ENCODE measurements at regions not wholly inside any gene's neighbourhood (a gene's known extent, or its start where the extent isn't known, plus 50 kb on each side); places are given as distances from the start of the nearest gene placed in this dataset.

DNA sequence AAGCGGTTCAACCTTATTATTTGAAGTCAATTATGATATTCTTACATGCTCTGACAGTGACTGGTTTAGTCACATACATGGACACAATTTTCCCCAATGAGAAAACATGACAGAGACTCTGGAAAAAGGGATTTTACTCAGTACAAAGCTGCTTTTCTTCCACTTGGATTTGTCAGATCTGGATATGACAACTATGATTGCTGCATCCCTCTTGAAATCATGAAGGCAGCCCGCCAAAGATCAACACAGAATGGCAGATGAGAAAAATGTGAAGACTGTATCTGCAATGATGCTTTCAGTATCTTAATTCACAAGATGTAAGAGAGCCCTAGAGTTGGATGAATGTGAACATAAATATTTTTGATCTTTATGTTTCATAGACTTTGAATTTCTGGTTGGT lies 439.6 kb downstream of the CDH8 start:
- no peak for DNase-seq

- DNase-seq = no peak
These were observed 440.6 kb downstream of the CDH8 start for GRCh38 chr16:61595605-61596004.

DNA sequence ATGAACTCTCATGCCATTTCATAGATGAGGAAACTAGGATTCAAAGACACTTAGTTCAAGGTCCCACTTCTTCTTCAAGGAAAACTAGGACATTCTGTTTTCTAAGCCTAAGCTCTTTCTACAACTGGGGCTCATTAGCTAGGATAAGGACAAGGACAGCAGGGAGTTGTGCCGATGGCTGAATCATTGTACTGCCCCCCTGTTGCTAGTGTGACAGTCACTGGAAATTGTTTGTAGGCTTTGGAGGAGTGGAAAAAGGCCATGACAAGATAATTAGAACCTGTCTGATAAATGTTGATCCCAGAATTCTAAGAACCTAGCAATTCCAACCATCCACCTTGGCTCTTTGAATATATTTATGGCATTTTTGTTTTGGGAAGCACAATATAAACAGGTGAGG lies 445.7 kb downstream of the CDH8 start:
- no peak for DNase-seq

DNA sequence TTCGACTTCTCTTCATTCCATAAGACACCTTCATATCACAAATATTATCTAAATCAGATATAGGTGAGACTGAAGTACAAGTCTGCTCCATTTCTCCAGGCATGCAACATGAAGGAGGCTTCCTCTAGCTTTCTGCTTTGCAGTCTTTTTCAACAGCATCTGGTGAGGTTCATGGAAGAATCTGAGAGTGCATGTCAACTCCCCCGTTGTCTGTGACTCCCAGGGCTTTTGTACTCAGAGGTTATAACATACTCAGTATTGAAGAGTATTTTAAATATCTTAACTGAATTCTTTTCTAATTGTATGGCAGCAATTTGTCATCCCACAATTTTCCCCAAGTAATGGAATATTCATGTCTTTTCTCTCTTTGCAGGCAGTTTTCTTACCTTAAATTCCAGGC lies 448.7 kb downstream of the CDH8 start:
- no peak for DNase-seq

DNA sequence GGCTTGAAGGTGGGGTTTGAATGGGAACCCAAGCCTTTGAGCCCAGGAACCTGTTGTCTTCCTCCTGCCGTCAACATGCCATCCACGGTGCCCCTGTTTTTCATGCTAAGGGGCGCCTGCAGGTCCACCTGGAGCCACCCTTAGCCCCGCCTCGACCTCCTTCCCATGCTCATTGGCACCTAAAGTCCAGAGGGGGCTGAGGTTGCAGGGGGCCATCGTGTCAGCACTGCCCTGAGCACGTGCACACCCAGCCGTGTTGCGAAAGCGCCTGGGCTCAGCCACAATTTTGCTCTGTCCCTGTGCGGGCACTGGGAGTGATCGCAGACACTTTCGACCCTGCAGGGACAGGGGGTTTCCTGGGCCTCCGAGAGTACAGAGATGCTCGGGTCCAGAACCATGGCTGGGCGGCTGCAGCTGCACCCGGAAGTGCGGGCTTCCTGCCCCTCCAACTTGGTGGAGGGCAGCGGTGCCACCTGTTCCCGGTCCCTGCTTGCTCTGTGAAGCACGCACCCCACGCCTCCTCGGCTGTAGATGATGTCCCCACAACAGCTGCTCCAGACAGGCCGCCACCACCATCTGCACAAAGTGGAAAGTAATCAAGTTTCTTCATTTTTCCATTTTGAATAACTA lies 454.7 kb downstream of the CDH8 start:
- peak; percentile 9 for DNase-seq

DNA sequence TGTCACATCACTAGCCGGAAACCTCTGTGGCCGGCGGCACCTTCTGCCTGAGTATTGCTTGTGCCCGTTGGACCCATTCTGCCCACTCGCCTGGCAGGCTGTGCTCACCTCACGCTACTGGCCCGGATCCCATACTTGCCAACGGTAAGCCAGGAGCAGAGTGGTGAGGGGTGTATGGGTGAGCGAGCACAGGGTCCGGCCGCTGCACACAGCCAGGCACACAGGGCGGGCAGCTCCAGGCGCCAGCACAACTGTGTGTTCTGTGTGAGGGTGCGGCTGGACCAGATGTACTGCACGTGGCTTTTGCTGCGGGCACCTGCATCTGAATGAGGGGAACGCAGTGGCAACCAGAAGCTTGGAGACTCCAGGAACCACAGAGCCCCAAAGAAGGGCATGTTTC lies 455.7 kb downstream of the CDH8 start:
- DNase-seq = no peak

DNA sequence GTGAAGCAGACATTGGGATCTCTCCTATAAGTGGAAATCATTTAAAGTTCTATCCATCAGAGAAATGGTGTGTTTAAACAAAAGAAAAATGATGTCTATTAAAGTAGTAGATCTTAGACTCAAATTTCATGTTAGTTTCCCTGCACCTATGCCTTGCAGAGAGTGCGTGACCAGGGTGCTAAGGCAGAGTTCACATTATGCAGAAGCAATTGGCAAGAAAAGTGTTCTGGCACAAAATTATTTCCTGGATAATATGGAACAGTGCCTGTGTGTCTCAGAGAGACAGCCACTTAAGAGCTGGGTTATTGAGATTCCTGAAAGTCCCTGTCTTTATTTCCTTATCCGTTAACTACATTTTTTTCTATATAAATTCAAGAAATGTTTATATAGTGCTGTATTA lies 457.0 kb downstream of the CDH8 start:
- DNase-seq = no peak

GRCh38 chr16:61576476-61576875 lies 459.8 kb downstream of the CDH8 start:
- no peak for DNase-seq

GRCh38 chr16:61575617-61576016 lies 460.6 kb downstream of the CDH8 start:
- DNase-seq = no peak

GRCh38 chr16:61569028-61569427 lies 467.2 kb downstream of the CDH8 start:
- DNase-seq = no peak

GRCh38 chr16:61564716-61565115 lies 471.5 kb downstream of the CDH8 start:
- DNase-seq = no peak

GRCh38 chr16:61555718-61556441 lies 480.4 kb downstream of the CDH8 start:
- DNase-seq = no peak

DNA sequence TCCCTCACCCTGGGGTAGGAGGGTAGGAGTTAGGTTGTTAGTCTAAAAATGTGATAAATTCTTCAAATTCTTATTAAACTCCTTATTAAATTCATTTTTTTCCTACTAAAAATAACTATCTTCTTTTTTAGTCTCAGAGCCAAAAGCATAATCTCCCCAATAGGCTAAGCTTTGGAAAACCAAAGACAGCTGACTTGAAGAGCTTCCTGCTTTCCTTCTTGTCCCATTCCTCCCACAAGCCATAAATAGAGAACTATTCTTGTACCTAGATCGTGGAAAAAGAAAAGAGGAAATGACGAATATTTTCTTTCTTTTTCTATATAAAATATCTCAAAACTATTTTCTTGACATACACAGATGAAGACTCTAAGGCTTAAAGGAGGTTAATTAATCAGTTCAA lies 486.9 kb downstream of the CDH8 start:
- no peak for DNase-seq

DNA sequence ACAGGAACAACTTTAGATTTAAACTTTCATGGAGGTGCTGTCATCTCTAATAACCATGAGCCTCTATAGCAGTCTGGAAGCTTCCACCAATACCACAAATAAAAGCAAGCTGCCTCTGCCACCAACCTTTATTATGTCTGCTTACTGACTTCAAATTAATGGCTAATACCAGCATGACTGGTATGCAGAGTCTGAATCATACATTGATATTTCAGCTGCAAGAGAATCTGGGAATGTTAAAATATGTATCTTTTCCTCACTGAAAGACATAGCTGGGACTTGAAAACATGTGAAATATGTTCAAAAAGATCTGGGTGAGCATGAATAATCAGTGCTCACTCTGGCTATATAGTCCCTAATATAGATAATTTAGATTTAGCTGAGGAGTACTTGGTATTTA lies 488.6 kb downstream of the CDH8 start:
- DNase-seq = no peak

DNA sequence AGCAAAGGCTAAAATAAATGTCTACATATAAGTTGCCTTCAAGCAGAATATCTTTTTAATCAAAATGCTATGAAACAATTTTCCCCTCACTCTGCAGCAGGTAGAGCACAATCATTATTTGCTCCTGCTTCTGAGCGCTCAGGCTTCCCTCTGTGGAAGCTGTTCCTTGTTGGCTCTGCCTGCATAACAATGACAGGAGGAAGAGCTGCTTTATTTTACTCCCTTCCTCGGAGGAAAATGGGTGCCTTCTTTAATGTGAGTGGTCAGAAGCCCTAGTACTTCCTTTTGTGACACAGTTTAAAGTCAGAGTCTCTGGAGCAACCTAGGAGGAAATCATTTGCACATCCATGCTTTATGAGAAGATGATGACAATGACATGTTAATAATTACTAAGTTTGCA lies 492.1 kb downstream of the CDH8 start:
- no peak for DNase-seq

DNA sequence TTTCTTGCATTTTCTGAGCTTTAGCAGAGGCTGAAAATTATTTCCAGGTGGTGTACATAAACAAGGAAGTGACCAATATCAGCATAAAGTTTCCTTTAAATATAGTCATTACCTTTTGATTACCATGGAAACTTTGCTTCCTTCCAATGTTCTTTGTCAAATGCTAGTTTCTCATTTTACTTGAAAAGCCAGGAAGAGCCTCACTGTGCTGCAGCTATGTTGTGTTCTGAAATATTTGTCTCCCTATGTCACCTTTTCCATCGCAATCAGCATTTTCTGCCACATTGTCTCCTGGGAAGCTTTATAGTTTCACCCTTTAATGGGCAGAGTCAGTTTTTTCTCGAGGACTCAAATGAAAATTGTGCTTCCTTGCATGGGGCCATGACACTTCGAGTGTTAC lies 496.0 kb downstream of the CDH8 start:
- DNase-seq = no peak

GRCh38 chr16:61530697-61531096 lies 505.5 kb downstream of the CDH8 start:
- DNase-seq = no peak

- no peak for DNase-seq
These were observed 535.4 kb downstream of the CDH8 start for GRCh38 chr16:61500851-61501250.

DNA sequence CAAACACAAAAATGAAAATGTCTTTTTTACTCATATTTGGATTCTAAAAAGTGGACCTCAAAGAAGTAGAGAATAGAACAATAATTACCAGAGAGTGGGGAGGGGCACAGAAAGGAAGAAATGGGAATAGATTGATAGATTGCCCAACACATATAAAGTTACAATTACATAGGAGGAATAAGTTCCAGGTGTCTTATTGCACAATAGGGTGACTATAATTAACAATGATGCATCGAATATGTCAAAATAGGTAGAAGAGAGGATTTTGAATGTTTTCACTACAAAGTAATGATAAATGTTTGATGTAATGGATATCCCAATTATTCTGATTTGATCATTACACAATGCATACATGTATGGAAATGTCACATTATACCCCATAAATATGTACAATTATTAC lies 556.0 kb downstream of the CDH8 start:
- no peak for DNase-seq

- no peak for DNase-seq
These were observed 564.5 kb downstream of the CDH8 start for GRCh38 chr16:61471737-61472136.

- DNase-seq = no peak
These were observed 565.2 kb downstream of the CDH8 start for GRCh38 chr16:61471023-61471422.

- no peak for DNase-seq
These were observed 571.0 kb downstream of the CDH8 start for GRCh38 chr16:61465285-61465684.

DNA sequence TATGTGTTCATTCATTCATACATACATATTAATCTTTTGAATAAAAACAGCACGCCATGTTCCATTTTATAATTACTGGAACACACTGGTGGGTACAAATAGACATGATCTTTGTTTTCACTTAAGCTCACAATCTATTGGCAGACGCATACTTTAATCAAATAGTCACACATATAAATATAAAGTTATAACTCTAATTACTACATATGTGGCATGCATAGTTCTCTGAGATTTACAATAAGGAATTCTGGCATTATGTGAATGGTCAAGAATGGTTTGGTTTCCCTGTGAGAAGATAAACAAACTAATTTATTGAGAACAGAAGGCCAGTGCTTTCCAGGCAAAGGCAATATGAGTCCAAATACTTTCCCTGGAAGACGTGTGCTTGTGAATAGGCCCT lies 576.2 kb downstream of the CDH8 start:
- no peak for DNase-seq

DNA sequence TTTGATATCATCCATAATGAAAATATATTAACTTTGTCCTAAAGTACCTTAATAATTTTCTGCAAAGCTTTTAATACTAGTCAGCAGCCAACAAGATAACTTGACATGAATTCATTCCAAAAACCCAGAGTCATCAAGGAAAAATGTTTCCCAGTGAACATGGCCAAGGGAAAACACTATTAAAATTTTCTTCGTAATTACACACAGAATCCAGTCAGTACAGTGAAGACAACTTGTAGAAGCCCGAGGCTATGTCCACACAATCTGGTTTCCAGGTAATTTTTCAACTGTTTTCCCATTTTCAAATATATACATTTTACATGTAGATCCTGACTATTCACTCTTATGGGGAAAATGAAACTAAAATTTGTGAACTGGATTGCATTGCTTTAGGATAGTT lies 600.9 kb downstream of the CDH8 start:
- DNase-seq = no peak

DNA sequence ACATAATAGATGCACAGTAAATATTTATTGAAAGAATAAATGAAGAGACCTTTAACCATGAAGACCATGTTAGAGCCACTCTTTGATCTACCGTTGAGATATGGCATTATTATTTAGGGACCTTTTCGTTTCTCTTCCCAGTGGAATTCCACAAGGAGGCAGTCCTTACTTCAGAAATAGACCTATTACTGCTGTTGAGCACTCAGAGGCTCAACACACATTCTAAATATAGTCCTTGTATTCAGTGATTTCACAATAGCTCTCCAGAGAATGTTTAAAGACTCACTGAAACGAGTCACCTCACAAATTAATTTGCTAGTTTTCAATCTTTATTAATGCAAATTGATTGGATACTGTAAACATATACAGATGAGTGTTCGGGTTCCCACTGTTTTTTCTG lies 603.8 kb downstream of the CDH8 start:
- no peak for DNase-seq

Measured in activated CD8-positive, alpha-beta memory T cell treated with anti-CD3 and anti-CD28 coated beads, Interleukin-2, amount 50 U/mL, for 4 hours (primary cell).